ENCODE measurements at regions not wholly inside any gene's neighbourhood (a gene's known extent, or its start where the extent isn't known, plus 50 kb on each side); places are given as distances from the start of the nearest gene placed in this dataset.

- TF ChIP-seq ELF4 (CRISPR knock-in tag; IDR thresholded peaks at IDR 0.05; ENCODE audit: low read depth): no peak
- no peak for TF ChIP-seq ZNF232 (CRISPR knock-in tag; IDR thresholded peaks at IDR 0.05)
- no peak for TF ChIP-seq NR1H2 (CRISPR knock-in tag; IDR thresholded peaks at IDR 0.05)
- TF ChIP-seq CTCF (IDR thresholded peaks at IDR 0.05): no peak
Measured at GRCh38 chrX:13115146-13115855, 70.9 kb upstream of the FAM9C start.

Measured in WTC11 (cell line).